ENCODE measurements at regions not wholly inside any gene's neighbourhood (a gene's known extent, or its start where the extent isn't known, plus 50 kb on each side); places are given as distances from the start of the nearest gene placed in this dataset.

DNA sequence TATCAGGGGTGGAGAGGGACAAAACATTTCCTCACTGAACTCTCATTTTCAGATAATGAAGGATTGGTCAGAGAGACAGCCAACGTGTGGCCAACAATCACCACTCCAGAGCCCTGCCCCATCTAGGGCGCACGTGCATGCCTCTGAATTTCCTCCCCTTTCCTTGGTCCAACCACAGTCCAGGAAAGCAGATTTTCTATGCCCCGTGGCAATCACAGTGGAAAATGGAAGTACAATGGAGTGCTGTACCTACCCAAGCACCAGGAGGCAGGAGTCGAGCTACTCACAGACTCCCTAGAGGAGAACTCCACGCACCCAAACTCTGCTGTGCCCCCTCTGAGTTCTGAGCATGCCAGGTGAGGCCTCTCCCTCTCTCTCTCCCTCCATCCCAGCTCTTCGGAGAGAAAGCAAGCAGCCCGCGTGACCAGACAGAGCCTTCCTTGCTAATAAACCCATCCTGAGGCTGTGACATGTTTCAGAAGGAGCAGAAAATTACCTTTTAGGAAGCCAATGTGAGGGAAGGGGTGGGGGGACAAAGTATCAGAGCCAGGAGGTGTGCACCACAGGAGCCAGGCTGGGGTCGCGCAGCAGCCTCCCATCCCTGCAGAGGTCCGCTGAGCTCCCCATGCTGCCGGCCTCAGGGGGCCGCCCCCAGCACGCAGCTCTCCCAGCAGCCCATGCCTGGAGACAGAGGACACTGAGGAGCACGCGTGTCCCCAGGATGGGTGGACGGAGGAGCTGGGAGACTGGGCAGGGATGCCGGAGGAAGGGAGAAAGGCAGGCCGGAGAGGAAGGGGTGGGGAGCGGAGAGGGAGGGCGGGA is 73.4 kb downstream of the PITPNM2 start:
- DNase-seq: no peak

DNA sequence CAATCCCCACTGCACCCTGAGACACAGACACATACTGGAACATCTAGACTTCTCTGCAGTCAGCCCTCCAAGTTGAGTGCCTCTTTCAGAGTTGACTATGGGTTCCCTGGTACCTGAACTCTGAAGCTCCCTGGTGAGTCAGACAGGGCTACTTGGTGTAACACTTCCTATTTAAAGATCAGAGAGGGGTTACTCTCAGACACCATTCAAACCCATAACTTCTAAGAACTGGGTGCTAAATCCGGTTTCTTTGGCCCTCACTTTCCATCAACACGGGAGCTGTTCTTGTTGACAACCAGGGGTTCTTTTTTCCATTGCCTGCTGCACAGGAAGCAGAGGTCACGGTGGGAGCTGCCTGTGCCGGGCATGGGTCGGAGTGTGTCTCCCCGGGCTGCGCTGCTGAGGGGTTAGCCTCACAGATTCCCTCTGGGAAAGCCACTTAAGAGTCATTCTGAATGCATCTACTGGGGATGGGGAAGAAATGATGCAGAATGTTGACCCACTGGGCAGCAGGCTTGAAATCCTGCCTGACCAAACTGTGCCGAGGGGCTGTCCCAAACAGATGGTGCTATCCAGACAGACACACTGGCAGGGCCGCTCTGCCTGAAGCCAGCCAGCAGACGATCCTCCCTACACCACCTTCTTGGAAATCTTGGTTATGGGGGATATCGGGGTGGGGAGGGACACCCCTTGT is 74.1 kb downstream of the PITPNM2 start:
- DNase-seq: no peak

GRCh38 chr12:123075646-123076171 is 75.2 kb downstream of the PITPNM2 start:
- peak in 1 of 2 experiments; percentile 35 for DNase-seq

- DNase-seq: no peak
Measured at GRCh38 chr12:123075087-123075645, 75.7 kb downstream of the PITPNM2 start.

DNA sequence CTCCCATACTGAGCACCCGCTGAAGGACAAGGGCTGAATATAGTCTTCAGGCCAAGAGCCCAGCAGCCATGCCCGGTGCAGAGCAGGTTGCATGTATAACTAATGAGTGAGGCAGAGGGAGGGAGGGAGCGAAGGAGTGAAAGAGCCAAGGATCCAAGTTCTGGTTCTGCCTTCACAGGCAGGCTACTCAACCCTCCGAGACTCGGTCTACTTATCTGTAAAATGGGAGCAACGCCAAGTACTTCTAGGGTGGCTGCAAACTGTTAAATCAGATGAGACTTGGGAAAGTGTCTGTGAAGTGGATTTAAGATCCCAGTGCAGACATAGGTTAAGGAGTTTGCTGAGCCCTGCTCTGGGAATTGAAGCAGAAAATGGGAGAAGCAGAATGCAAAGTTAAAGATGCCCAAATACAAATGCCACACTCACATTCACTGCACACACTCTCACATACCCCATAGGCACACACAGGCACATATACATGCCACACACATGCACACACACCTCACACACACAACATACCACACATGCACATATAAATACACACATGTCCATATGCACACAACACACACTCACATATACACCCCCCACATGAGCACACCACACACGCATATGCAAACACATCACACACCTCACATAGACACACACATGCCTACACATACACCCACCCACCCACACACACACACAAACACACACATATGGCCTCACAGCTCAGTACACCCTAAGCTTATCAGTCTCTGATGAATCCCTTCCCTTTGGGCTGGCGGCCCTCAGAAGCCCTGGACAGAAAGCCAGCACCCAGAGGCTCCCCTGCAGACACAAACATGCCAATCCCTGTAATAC is 76.7 kb downstream of the PITPNM2 start:
- no peak for DNase-seq

- DNase-seq: no peak
Measured at GRCh38 chr12:123073292-123073691, 77.6 kb downstream of the PITPNM2 start.

- no peak for DNase-seq
Measured at GRCh38 chr12:123071857-123072256, 79.0 kb downstream of the PITPNM2 start.

GRCh38 chr12:123071099-123071800 is 79.6 kb downstream of the PITPNM2 start:
- no peak for DNase-seq

GRCh38 chr12:123070267-123071081 is 80.4 kb downstream of the PITPNM2 start:
- no peak for DNase-seq

- no peak for DNase-seq
Measured at GRCh38 chr12:123069436-123070266, 81.2 kb downstream of the PITPNM2 start.

GRCh38 chr12:123067654-123068053 is 83.2 kb downstream of the PITPNM2 start:
- DNase-seq: no peak

- no peak for DNase-seq
Measured at GRCh38 chr12:123066384-123066710, 84.5 kb downstream of the PITPNM2 start.

GRCh38 chr12:123065676-123066383 is 85.1 kb downstream of the PITPNM2 start:
- no peak for DNase-seq

- peak in 1 of 2 experiments; percentile 59 for DNase-seq
Measured at GRCh38 chr12:123064885-123065619, 84.6 kb downstream of the ARL6IP4 start.

DNA sequence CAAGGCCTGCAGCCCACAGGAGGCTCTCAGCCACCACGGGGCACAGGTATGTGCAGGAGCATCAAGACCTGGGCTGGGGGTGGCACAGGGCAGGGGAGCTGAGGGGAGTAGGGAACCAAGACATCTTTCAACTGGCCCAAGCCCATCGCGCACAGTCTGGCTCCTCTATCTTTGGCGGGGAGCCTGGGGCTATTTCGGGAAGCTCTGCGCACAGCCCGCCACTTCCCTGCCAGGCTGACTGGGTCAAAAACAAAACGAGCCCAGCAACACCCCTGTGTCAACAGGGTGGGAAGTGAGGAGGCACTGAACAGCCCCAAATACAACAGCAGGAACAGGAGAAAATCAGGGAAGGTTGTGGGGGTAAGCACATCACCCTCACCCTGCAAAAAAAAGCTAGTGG is 83.9 kb downstream of the ARL6IP4 start:
- DNase-seq: no peak

DNA sequence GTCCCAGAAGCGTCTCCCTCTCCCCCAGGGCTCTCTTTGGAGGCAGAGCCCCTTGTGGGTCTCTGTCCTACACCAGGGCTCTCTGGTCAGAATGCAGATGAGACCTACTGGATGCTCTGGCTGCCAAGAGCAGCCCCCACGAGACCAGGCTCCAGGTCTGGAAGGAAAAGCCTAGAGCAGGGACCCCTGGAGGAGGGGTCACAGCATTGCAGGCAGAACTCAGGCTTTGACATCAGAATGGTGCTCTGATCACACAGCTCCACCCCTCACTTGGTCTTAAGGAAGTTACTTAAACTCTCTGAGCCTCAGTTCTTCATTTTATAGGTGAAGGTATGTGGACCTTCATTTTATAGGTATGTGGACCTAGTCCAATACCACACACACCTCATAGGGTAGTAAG is 83.1 kb downstream of the ARL6IP4 start:
- no peak for DNase-seq

DNA sequence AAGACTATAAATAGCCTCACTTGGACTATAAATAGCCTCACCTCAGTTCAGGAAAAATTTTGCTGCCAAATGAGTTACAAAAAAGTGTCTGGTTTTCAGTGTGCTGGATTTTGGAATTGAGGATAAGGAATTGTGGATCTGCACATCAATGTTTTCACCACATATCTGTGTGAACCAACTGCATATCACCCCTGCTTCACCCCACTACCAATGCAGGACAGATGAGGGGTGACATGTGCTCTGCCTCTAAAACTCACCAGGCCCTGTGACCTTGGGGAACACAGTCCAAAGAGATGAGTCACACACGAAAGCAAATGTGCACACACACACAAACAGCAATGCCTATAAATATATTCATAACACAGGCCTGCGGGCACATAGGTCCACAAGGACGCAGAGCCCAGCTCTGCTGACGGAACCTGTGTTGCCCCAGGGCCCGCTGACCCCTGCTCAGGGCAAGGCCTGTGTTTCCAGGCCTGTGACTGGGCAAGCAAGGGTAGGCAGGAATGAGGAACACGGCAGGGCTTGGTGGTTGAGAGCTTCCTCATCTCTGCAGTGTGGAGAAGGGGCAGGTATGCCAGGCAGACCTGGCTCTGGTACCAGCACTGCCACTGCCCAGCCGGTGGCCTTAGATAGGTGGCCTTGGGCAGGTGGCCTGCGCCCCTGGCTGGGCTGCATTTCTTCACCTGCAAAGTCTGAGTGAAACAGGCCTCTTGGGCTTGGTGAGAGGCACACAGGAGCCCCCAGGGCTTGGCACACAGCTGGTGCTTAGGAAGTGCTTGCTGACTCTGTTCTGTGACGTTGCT is 82.4 kb downstream of the ARL6IP4 start:
- DNase-seq: no peak
